ENCODE measurements at regions not wholly inside any gene's neighbourhood (a gene's known extent, or its start where the extent isn't known, plus 50 kb on each side); places are given as distances from the start of the nearest gene placed in this dataset.
"Not testable (repeated sequence)": the region's sequence is repeated elsewhere in the genome, so short reads cannot be mapped to it uniquely, and the experiment has no call there.

DNA sequence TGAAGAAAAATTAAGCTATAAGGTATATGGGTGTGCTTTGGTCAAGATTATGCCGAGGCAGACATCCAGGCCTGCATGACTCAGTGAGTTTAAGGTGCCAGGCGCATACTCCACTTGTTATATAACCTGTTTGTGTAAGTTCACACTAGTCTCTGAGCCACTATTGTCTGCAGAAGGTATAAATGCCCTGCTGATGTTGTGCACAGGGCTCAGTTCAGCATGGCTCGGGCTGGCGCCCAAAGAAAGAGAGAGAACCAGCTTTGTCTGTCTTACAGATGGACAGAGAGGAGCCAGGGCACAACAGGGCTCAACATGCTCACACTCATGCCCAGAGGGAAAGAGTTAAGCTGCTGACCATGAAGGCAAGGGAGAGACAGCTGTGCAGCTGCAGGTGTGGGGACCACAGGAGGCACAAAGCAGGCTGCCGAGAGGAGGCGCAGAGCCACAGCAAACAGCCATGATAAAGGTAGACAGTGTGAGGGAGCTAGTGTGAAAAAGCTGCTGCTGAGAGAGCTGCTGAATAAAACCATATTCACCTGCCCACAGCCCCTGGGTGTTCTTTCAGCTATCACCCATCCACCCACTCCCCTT is 1587.6 kb upstream of the C9orf72 start:
- no peak for DNase-seq (ENCODE audit: low read depth)

DNA sequence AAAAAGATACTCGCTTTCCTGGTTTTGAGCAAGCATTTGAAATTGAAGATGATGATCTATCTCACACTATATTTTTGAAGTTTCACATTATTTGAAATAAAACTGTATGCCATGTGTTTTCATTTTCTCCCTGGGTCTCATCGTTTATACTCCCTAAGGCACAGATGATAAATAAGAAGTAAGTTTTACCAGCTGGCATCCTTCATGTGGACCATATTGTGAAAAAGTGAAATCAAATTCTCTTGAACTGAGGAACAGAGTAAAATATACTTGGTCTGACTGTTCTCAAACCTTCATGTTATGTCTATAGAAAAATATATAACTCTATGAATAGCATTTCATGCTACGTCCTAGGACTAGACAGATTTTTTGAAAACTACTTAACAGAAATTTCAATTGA is 1600.9 kb upstream of the C9orf72 start:
- no peak for DNase-seq (ENCODE audit: low read depth)

GRCh38 chr9:29176231-29176630 is 1603.0 kb upstream of the C9orf72 start:
- no peak for DNase-seq (ENCODE audit: low read depth)

DNA sequence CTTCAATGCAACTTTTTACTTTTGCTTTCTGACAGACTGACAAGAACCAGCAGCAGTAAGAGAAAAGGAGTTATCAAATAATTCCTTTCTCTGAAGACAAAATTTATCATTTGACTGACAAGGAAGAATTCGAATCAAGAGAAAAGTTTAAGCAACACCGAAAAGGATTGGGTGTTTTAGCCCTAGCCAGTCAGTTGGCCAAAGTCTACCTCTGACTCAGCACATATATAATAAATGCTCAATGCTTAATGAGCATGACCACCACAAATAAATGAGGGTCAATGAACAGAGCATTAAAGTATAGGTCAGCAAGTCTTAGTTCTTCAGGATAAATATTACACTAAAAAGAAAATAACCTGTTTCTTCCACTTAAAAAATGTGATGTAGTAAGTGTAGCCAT is 1603.5 kb upstream of the C9orf72 start:
- no peak for DNase-seq (ENCODE audit: low read depth)

GRCh38 chr9:29183971-29184370 is 1610.7 kb upstream of the C9orf72 start:
- DNase-seq (ENCODE audit: low read depth): no peak

GRCh38 chr9:29188771-29189170 is 1615.5 kb upstream of the C9orf72 start:
- DNase-seq (ENCODE audit: low read depth): not testable (repeated sequence)

- not testable (repeated sequence) for DNase-seq (ENCODE audit: low read depth)
Observed at GRCh38 chr9:29189221-29189620, 1615.9 kb upstream of the C9orf72 start.

DNA sequence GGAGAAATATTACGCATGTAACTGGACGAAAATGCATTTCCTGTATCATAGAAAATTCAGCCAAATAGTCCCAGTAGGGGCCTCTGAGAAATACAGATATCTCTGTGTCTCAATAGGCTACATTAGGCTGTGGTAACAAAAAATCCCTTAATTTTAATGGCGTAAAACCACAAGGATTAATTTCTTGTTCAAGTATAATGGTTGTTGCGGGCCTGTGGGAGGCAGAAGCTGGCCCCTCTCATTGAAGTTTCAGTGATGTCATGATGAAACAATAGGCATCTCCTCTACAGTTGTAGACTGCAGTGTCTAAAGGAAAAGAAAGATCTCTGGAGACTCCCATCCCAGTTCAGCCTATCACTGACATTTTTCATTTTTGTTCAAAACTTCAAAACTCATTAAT is 1625.6 kb upstream of the C9orf72 start:
- no peak for DNase-seq (ENCODE audit: low read depth)

GRCh38 chr9:29199975-29200374 is 1626.7 kb upstream of the C9orf72 start:
- no peak for DNase-seq (ENCODE audit: low read depth)

DNA sequence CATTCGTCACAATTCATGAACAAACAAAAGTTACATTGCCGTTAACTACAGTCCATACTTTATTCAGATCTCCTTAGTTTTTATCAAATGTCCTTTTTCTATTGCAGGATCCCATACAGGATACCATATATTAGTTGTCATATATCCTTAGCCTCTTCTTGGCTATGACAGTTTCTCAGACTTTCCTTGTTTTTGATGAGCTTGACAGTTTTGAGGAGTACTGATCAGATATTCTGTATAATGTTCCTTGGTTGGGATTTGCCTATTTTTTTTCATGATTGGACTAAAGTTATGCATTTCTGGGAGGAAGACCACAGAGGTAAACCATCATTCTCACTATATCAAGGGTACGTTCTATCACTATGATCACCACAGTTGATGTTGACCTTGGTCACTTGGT is 1627.4 kb upstream of the C9orf72 start:
- no peak for DNase-seq (ENCODE audit: low read depth)

- DNase-seq (ENCODE audit: low read depth): no peak
Observed at GRCh38 chr9:29203244-29203930, 1630.1 kb upstream of the C9orf72 start.

- DNase-seq (ENCODE audit: low read depth): no peak
Observed at GRCh38 chr9:29208670-29209069, 1635.4 kb upstream of the C9orf72 start.

DNA sequence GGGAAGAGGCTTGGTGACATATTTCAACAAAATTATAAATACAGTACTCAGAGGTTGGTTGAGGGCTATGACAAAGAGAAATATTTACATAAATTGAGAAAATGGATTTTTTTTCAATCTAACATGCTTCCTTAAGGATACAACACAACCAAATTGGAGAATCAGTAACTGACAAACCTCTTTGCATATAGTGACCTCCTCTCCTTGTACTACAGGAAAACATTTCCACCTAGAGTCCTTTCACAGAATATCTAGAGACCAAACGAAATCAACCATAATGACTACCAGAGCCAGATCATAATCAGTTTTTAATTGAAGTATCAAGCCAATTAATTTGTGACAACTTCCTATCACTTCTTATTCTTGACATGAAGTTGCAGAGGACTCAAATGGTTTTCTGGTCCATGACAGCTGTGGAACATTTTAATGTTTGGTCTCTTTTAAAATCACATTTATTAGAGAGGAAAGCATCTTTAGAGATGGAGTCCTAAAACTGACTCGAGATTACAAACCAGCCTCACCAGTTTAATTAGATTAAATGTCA is 1636.5 kb upstream of the C9orf72 start:
- no peak for DNase-seq (ENCODE audit: low read depth)

DNA sequence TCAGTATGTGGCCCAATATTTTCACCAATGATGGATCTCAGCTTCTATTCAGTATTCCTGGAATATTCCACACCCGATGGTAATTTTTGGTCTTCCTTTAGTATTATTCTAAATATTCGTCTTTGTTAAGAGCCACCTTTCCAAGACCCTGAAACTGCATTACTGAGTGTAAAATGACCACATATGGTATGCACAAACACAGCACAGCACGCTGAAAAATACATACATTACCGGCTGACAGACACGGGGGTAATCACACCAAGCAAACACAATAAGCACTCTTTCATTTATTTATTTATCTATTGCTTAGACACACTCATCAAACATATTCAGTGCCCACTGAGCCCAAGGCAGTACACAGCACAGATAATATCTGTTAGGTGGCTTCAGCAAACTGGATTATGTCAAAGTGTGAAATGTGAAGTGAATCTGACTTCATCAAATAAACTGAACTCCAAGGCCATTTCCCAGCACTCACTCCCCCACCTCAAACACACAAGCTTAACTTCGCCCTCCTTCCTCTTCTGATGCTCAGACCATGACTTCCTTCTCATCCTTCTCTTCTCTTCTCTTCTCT is 1637.8 kb upstream of the C9orf72 start:
- no peak for DNase-seq (ENCODE audit: low read depth)

- peak; percentile 3 for DNase-seq (ENCODE audit: low read depth)
Observed at GRCh38 chr9:29211580-29212396, 1638.5 kb upstream of the C9orf72 start.

DNA sequence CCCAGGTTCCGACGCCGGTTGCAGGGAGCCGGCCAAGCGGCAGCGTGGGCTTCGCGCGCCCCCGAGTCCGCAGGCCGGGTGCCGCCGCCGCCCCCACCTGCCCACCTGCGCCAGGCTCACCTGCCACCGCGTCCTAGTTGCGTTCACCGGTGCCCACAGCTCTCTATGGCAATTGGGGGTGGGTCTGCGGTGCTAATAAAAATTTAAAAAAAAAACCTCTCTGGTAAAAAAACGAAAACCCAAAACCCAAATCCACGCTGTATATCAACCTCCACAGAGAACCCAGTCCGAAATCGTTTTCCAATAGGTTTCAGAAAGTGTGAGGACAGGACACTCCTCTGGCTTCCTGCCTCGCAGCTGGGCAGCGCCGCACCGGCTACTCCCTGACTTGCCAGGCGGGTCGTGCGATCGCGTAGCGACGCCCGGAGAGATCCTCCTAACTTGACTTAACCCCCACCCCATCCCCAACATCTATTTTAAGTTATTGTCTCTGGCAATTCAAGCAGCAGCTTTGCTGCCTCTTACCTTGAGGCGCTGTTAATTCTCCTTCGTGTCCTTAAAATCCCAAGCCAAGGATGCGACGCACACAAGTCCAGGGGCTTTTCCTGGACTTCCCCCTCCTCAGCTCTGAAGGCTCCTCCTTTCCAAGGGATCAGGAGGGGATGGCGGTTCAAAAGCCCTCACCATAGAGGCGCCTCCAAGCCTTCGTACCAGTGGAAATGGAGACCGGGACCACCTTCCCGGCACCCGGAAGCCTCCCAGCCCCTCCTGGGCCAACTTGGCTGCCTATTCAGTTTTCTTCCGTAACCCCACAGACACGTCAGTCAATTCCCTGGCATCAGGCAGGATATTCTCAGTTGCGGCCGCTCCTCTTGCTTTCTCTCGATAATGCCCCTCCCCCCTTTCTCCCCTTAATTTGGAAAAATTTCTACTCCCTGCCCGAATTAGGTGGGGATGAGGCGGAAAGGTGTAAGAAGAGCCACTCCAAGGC is 1639.4 kb upstream of the C9orf72 start:
- DNase-seq (ENCODE audit: low read depth): no peak

GRCh38 chr9:29213417-29214153 is 1640.3 kb upstream of the C9orf72 start, which contains the start of gene LINGO2:
LINGO2 (minus strand) TSS chr9:29213601.
- DNase-seq (ENCODE audit: low read depth): no peak

DNA sequence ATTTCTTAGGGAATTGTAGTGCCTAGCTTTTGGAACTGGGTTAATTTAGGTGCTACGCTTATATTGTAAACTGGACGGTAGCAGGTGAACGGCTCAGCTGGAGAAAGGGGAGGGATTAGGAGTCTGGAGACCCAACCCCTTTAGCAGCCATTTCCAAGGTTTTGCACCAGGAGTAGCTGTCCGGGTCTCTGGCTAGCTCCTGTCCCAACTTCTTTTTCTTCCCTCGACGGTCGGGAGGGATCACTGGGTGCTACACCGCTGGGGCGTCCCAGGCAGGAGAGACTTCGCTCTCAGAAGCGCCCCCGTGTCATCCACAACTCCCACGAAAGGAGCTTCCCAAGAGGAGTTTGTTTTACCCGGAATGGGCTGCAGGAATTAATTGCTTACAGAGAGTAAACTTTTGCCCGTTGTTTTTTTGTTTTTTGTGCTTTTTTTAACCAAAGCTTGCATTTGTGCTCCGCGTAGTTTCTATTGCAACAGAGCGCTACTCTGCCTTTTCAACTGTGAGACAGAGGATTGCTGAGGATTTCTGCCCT is 1640.9 kb upstream of the C9orf72 start:
- no peak for DNase-seq (ENCODE audit: low read depth)

- no peak for DNase-seq (ENCODE audit: low read depth)
Observed at GRCh38 chr9:29214690-29215253, 1641.5 kb upstream of the C9orf72 start.

GRCh38 chr9:29217966-29218365 is 1644.7 kb upstream of the C9orf72 start:
- DNase-seq (ENCODE audit: low read depth): no peak

Data from stimulated activated CD4-positive, alpha-beta T cell treated with anti-CD3 and anti-CD28 coated beads, Interleukin-2, amount 100 ng/mL, for 4 hours (primary cell).